ENCODE measurements at regions not wholly inside any gene's neighbourhood (a gene's known extent, or its start where the extent isn't known, plus 50 kb on each side); places are given as distances from the start of the nearest gene placed in this dataset.

DNA sequence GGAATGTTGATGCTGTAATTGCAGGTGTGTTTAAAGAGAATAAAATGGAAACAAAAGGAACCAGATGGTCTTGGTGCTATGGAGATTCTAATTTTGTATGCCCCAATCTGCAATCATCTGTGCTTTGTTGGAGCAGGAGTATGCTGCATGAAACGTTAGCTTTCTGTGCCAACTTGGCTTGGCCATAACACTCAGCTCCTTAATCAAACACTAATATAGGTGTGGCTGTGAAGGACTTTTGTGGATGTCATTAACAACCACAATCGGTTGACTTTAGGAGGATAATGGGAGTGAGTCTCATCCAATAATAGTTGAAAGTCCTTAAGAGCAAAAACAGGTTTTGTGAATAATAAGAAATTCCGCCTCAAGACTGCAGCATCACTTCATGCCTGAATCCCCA is 399.2 kb downstream of the NLGN4X start:
- Histone ChIP-seq H3K27ac (ENCODE audit: low read depth, low read length) (no peak overlapping the region), H3K4me3 (ENCODE audit: low read length) (no peak overlapping the region), H3K9ac (ENCODE audit: extremely low read depth, low read length, poor library complexity, severe bottlenecking) (no peak overlapping the region), H3K27me3 (ENCODE audit: control insufficient read depth, insufficient read depth, low read length, poor library complexity, severe bottlenecking) (no peaks in the 10 kb centered on the region), H3K9me3 (ENCODE audit: control insufficient read depth, low read length) (no peaks in the 10 kb centered on the region), H3K36me3 (ENCODE audit: control insufficient read depth, insufficient read depth, low read length) (no peaks in the 10 kb centered on the region), H3K4me1 (ENCODE audit: control insufficient read depth, insufficient read depth, low read length) (no peaks in the 10 kb centered on the region)
- TF ChIP-seq, protein P1, sequence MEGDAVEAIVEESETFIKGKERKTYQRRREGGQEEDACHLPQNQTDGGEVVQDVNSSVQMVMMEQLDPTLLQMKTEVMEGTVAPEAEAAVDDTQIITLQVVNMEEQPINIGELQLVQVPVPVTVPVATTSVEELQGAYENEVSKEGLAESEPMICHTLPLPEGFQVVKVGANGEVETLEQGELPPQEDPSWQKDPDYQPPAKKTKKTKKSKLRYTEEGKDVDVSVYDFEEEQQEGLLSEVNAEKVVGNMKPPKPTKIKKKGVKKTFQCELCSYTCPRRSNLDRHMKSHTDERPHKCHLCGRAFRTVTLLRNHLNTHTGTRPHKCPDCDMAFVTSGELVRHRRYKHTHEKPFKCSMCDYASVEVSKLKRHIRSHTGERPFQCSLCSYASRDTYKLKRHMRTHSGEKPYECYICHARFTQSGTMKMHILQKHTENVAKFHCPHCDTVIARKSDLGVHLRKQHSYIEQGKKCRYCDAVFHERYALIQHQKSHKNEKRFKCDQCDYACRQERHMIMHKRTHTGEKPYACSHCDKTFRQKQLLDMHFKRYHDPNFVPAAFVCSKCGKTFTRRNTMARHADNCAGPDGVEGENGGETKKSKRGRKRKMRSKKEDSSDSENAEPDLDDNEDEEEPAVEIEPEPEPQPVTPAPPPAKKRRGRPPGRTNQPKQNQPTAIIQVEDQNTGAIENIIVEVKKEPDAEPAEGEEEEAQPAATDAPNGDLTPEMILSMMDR (conservative IDR thresholded peaks at IDR 0.05), result no peak
- no peak overlapping the region for H3K4me3 Mint-ChIP-seq
- no peak for DNase-seq
- H3K27me3 Mint-ChIP-seq (ENCODE audit: insufficient read depth), result no peaks in the 10 kb centered on the region
- H3K9me3 Mint-ChIP-seq, result no peaks in the 10 kb centered on the region
- WGBS, 2 experiments (ENCODE audit: insufficient coverage in 1 of 2, insufficient read length in 1 of 2), result 93% methylated on average over 2 of the region's 3 CpGs; no CpG with 5 or more reads in 1 of the 2 experiments
- H3K27ac Mint-ChIP-seq, result no peak overlapping the region
- H3K4me1 Mint-ChIP-seq, result no peaks in the 10 kb centered on the region
- no peaks in the 10 kb centered on the region for H3K36me3 Mint-ChIP-seq (ENCODE audit: low read depth)

DNA sequence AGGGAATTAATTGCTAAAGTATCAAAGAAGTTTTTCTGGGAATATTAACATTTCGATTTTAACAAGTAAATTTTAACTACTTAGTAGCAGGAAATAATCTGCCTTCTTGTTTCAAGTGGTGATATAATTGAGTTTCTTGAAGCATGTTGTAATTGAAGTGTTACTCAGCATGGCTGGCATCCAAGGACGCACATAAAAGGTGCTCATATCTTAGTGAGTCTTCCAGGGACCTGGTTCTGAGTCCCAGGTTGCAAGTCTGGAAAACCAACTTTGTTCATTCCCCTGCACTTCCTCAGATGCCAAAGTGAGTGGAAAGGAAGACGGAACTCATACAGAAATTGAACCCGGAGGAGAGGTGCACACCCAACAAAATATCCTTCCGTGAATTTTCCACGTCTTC is 399.6 kb downstream of the NLGN4X start:
- TF ChIP-seq, protein P1 (conservative IDR thresholded peaks at IDR 0.05), result no peak
- H3K36me3 Mint-ChIP-seq (ENCODE audit: low read depth), result no peaks in the 10 kb centered on the region
- 95% methylated on average over 5 of the region's 6 CpGs; no CpG with 5 or more reads in 1 of the 2 experiments for WGBS, 2 experiments (ENCODE audit: insufficient coverage in 1 of 2, insufficient read length in 1 of 2)
- no peak for DNase-seq
- H3K4me1 Mint-ChIP-seq, result no peaks in the 10 kb centered on the region
- no peaks in the 10 kb centered on the region for H3K27me3 ChIP-seq (ENCODE audit: control insufficient read depth, insufficient read depth, low read length, poor library complexity, severe bottlenecking)
- no peaks in the 10 kb centered on the region for H3K27me3 Mint-ChIP-seq (ENCODE audit: insufficient read depth)
- no peak overlapping the region for H3K27ac ChIP-seq (ENCODE audit: low read depth, low read length)
- H3K9ac ChIP-seq (ENCODE audit: extremely low read depth, low read length, poor library complexity, severe bottlenecking), result no peak overlapping the region
- no peak overlapping the region for H3K27ac Mint-ChIP-seq
- H3K36me3 ChIP-seq (ENCODE audit: control insufficient read depth, insufficient read depth, low read length), result no peaks in the 10 kb centered on the region
- no peaks in the 10 kb centered on the region for H3K9me3 Mint-ChIP-seq
- H3K4me3 Mint-ChIP-seq, result no peak overlapping the region
- no peak overlapping the region for H3K4me3 ChIP-seq (ENCODE audit: low read length)
- no peaks in the 10 kb centered on the region for H3K9me3 ChIP-seq (ENCODE audit: control insufficient read depth, low read length)
- no peaks in the 10 kb centered on the region for H3K4me1 ChIP-seq (ENCODE audit: control insufficient read depth, insufficient read depth, low read length)

DNA sequence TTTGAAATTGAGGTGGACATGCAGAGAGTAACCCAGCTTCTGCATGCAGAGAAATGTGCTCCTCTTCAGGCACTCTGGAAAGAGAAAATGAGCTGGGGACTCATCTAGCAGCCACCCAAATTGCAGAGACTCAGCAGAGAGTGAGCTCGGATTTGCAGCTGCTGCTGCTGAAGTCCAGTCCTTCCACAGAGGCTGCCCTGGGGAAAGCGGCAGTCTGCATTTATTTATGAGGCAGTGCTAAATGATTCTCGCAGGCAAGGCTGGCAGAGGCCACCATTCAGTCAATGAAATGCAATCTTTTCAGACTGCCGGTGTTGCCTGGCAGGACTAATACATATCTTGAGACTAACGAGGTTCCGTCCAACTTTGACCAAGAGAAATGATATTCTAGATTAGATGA is 404.8 kb downstream of the NLGN4X start:
- no peak overlapping the region for H3K4me3 ChIP-seq (ENCODE audit: low read length)
- no peaks in the 10 kb centered on the region for H3K36me3 ChIP-seq (ENCODE audit: control insufficient read depth, insufficient read depth, low read length)
- H3K4me1 ChIP-seq (ENCODE audit: control insufficient read depth, insufficient read depth, low read length), result no peaks in the 10 kb centered on the region
- no peaks in the 10 kb centered on the region for H3K27me3 ChIP-seq (ENCODE audit: control insufficient read depth, insufficient read depth, low read length, poor library complexity, severe bottlenecking)
- H3K9ac ChIP-seq (ENCODE audit: extremely low read depth, low read length, poor library complexity, severe bottlenecking), result no peak overlapping the region
- Mint-ChIP-seq H3K9me3 (no peaks in the 10 kb centered on the region), H3K4me1 (no peaks in the 10 kb centered on the region), H3K27ac (no peak overlapping the region), H3K27me3 (ENCODE audit: insufficient read depth) (no peaks in the 10 kb centered on the region), H3K36me3 (ENCODE audit: low read depth) (no peaks in the 10 kb centered on the region), H3K4me3 (no peak overlapping the region)
- peak; percentile 48 for DNase-seq
- 87 to 93% methylated on average over 3 to 6 of the region's 6 CpGs for WGBS, 2 experiments (ENCODE audit: insufficient coverage in 1 of 2, insufficient read length in 1 of 2)
- H3K27ac ChIP-seq (ENCODE audit: low read depth, low read length), result no peak overlapping the region
- H3K9me3 ChIP-seq (ENCODE audit: control insufficient read depth, low read length), result no peaks in the 10 kb centered on the region
- TF ChIP-seq, protein P1 (conservative IDR thresholded peaks at IDR 0.05), result no peak
